GM04504 (cell line): ENCODE measurements at regions not wholly inside any gene's neighbourhood (a gene's known extent, or its start where the extent isn't known, plus 50 kb on each side); places are given as distances from the start of the nearest gene placed in this dataset.

Source experiments
- DNase-seq: peaks from one replicate; pipeline ENCODE4 v3.0.0-alpha.2; 2012; ENCODE audit warnings: low read depth

DNA sequence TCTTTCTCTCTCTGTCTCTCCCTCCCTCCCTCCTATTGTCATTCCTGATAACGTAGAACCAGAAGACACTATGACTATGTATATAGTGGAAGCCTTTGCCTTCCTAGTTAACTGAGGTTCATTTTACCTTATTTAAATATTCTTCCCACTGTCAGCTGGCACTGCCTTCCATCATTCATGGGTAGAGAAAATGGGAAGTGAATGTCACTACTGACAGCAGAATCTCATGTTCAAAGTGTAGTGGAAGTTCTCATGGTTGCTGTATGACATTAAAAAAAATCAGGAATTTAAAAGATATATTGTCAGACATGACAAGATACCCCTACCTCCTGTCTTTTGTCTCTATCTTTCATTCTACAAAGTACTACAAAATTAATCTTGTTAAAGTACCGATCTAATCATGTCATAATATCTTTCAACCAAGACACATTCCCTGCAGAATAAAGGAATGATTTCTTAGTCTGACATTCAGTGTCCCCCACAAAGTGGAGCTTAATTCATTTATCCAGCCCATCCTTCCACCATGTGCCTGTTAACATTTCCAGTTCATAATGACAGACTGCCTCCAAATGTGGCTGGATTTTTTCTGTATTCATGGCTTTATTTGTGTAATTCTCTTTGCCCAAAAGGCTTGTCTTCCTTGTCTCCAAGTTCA lies 250.1 kb upstream of the CDH20 start:
- DNase-seq, result no peak

DNA sequence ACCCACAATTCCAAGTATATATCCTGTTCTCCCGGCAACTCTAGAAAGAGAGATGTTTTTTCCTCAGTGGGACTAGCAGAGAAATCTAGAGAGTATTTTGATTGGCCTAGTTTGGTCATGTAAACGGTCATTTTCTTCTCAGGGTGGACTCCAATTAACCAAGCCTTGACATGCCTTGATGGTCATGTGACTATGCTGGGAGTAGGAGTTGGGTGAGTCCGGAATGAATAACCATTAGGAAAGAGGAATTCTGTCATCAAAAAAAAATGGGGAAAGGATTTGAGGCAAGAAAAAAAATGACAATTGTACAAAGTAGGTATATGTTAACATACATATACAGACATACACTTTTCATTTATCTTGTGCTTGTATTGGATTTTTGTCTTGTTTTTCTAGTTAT lies 248.2 kb upstream of the CDH20 start:
- no peak for DNase-seq

DNA sequence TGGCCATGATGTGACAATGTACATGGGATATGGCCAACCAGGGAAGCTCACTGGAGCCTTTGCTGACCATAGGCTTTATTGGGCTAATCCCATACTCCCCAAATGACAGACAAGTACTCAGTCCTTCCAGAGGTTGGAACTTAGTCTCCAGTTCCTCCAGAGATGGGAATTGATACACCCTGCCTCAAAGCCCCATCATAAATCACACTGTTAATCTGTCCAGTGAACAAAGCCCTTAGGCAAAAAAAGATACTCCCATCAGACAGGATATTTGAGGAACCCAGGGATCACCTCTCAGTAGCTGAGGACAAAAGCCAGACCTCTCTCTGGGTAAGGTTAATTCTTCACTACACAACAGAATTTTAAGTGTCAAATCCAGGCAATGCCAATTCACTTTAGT lies 247.5 kb upstream of the CDH20 start:
- DNase-seq, result no peak

DNA sequence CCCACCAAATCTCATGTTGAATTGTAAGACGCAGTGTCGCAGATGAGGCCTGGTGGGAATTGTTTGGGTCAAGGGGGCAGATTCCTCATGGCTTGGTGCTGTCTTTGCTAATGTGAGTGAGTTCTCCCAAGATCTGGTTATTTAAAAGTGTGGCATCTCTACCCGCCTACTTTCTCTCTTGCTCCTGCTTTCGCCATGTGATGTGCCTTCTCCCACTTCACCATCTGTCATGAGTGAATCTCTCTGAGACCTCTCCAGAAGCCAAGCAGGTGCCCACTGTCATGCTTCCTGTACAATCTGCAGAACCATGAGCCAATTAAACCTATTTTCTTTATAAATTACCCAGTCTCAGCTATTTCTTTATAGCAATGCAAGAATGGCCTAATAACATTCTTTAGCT lies 246.6 kb upstream of the CDH20 start:
- DNase-seq, result no peak

DNA sequence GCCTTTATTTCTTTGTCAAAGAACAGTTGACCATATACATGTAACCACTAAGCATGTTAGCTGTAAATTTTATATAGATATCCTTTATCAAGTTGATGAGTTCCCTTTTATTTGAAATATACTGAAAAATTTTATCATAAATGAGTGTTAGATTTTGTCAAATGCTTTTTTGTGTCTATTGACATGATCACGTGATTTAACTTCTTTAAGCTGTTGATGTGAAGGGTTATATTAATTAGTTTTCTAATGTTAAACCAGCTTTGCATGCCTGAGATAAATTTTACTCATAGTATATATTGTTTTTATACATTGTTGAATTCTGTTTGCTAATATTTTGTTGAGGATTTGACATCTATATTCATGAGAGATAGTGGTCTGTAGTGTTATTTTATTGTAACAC lies 241.9 kb upstream of the CDH20 start:
- no peak for DNase-seq

DNA sequence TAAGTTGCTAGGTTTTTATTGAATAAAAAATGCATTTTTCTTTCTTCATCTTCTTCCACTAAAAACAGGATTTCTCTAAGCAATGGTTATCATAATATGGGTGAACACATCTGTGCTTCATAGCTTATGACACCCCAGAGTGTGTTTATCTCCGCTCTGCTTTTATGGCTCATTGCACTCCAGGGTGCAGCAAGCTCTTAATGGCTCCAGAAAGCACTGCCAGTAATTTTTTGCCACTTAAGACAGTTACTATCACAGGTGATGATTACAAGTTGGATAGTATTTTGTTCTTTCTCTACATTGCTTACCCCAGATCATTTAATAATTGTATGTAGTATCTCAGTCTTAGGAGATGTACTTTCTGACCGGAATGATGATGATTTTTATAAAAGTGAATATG lies 239.3 kb upstream of the CDH20 start:
- DNase-seq, result no peak

DNA sequence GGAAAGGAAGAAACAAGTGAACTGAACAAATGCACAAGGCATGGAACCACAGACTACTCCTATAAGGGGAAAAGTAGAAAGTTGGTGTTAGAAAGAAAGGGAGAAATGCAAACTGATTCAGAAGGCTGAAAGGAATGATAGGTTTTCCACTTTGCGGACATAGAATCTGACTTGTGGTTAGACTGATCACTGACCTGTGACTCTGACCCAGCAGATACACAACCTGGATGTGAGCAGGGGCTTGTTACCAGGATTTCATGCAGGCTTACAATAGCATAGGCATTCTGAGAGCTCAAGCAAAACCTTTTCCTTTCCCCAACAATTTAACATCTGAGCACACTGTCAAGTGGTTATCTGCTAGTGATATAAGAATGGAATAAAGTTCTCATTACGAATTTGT lies 237.0 kb upstream of the CDH20 start:
- no peak for DNase-seq

DNA sequence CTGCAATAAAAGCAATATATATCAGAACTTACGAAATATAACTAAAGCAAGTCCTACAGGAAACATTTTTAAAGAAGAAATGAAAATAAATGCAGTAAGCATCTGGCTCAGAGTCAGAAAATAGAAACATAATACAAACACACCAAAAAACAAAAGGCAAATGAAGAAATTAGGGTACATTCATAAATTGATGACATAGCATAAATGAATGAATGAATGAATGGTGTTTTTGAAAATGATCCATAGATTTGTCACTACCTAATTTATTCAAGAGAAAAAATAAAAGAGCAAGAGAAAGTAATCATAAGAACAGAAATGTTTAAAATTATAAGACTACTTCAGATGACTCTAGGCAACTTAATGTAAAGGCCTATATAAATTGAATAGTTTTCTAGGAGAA lies 226.1 kb upstream of the CDH20 start:
- no peak for DNase-seq

DNA sequence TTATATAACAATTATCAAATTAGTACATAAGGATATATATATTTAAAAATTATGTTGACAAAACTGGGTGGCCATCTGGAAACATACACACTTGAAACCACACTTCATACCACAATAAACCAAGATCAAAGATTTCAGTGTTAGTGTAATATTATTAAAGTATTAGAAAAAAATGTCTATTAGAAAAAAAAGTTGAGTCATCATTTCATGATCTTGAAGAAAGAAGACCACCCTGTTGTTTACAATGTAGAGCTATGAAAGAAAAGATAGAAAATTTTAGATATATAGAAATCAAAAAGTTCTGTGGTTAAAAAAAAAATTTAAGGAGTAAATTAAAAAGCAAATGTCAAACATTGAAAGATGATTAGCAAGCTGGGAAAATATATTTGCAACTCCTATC lies 224.5 kb upstream of the CDH20 start:
- no peak for DNase-seq

DNA sequence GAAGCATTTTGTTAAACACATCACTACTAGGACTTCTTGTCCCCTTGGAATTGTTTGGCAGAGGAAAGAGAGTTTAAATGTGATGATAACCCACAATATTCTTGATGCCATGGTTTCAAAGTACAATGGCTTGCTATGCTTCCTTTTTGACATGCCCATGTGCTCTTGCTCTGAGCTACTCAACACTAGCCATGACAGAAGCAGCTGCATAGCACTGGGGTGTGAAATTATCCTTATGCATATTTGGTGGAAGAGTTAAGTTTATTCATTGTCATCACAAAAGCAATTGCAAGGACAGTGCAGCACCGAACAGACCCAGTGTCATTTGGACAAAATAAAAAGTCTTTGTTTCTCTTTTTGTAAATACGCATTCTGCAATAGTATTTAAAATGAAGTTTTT lies 209.9 kb upstream of the CDH20 start:
- DNase-seq, result no peak

DNA sequence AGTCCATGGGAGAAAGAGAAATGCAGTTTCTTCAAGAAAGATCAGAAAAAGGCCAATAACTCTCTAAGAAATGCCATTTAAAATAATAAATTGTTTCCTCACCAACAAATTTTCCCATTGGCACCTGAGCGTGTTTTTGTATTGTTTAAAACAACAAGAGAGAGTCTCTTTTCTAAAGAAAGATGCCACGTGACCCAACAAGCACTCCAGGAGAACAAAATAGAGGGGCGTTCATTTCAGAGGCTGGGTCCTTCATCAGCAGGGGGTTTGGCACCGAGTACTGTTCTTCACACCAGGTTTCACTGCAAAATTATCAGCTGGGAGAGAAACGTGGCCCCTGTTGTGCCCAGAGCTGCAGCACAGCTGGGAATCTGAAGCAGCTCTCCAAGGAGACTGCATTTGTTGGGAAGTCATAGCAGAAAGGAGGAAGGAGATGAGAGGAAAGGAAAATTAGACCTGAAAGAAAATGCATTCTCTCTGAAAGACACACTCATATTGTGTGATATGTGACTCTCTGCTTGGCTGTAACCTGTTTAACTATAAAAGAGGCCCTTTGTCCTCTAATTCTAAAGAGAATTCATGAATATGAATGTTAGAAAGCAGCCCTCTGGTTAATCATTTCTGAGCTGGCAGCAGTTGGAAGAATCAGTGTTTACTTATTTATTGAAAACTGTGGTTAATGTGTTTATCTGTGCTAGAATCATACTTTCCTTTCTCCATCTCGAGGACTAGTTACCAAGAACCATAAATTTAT lies 205.3 kb upstream of the CDH20 start:
- no peak for DNase-seq

DNA sequence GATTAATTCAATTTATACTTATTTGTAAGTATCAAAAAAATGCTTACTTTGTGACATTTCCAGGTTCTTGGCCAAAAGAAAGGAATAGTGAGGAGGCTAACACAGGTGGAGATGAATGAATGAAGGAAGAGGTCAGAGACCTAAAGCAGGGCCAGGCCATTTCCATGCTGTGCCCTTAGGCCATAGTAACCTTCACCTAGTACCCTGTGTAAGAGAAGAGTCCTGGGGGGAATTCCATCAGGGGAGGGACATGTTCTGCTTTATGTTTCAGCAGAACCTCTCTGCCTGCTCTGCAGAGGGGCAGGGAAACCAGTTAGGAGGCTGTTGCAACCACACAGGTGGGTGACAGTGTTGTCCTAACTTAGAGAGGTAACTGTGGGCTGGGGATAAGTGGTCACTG lies 204.2 kb upstream of the CDH20 start:
- DNase-seq, result no peak

DNA sequence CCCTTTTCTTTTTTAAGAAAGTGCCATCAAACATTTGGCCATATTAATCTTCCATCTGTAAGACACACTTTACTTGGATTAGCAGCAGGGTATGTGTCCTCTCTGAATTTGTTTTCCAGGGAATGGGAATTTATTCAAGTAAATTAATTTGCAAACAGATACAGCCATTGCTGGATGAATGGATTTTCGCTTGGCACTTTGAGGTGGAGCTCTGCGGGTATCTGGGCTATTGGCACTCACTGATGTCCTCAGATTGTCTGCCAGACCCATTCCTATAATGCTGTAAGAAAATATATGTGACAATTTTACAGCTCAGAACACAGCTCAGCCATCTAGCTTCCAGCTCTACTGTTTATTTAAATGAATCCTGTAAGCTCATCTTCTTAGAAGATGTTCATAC lies 201.2 kb upstream of the CDH20 start:
- no peak for DNase-seq

DNA sequence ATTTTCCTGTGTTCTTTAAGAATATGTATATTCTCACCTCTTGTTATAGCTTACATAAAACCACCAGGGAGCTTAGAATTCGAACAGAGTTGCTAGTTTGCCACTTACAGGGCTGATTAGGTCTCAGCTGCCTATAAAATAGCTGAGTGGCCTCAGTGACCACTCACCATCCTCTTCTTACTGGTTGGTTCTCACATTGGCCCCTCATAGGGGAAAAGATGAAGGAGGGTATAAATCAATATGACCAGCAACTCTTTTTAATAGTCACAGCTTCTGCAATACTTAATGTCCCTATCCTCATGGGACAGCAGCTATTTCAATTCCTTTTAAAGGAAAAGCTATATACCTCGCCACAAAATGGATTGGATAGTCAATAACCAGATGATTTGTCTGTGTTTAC lies 199.4 kb upstream of the CDH20 start:
- no peak for DNase-seq

DNA sequence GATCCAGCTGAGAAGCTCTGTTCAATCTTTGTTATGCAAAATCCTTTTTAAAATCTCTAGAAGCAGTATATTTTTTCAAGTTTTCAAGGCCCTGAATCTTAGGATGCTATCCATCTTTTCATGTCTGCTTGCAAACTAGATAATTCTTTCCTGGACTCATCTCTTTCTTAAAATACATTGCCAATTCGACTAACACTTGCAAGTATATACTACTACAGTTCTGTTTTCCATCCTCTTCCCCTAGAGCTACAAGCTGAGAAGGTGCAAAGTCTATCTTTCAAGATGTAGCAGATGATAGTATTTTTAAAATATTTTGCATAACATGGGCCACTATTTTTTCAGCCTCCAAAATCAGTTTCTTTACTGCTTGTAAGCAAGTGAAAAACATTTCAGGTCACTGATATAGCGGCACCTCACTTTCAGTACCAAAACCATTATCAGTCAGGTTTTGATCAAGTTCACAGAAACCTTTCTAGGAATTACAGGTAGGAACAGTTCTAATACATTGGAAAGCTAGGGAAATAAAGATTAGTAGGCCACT lies 196.4 kb upstream of the CDH20 start:
- no peak for DNase-seq

DNA sequence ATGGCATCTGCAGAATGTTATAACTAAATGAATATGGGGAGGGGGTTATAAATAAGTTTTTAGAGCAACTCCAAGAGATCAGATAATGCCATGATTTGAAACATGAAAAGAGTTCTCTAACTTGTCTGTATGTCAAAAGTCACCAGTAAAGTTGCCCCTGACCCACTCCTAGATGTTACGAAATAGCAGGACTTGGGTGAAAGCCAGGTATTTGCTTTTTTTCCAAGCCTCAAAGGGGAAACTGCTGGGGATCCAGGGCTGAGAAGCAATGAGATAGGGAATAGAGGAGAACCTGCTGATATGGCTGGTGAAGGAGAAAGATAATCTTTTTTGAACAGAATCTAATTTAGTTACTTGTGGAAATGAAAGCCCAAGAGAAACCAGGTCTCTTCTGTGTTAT lies 191.5 kb upstream of the CDH20 start:
- no peak for DNase-seq

DNA sequence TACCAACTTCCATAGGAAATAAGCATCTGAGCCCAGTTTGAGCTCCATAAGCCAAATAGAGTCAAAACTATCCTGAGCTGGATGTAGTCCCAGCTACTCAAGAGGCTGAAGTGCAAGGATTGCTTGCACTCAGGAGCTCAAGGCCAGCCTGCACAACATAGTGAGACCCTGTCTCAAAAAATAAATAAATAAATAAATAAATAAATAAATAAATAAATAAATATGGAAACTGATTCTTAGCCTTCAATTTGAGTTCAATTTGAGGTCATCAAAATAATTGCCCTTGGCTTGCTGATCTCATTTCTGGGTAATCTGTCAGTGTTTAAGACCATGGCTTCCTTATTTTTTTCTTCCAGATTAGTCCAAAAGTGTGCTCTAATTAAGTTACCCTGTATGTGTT lies 184.9 kb upstream of the CDH20 start:
- DNase-seq, result no peak

DNA sequence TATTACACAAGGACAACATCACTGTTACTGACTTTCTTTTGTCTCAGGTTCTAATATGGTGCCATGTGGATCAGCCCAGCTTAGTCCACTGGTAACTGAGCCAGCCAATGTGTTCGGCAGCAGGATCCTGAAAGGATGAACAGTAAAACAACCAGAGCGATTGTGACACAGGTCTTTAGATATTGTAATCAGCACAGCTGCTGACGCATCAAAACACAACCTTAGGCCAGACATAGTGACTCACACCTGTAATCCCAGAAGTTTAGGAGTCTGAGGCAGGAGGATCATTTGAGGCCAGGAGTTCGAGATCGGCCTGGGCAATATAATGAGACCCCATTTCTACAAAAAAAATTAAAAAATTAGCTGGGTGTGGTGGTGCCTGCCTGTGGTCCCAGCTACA lies 183.4 kb upstream of the CDH20 start:
- DNase-seq, result no peak

DNA sequence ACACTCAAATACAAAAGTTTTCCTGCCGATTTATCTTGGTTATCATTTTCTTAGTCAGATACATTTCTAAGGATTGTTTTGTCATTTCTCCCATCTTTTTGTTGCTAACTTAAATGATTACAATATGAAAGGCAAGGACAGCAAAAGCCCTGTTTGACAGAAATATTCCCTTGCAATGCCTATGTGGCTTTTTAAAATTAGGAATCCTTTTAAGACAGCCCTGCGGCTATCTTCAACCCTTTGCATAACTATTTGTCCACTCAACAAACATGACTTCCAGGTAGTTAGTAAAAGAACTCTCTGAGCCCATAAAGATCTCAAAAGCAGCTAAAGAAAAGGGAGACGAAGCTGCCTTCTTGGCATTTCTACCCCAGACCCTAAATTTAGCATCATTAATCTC lies 179.7 kb upstream of the CDH20 start:
- no peak for DNase-seq

DNA sequence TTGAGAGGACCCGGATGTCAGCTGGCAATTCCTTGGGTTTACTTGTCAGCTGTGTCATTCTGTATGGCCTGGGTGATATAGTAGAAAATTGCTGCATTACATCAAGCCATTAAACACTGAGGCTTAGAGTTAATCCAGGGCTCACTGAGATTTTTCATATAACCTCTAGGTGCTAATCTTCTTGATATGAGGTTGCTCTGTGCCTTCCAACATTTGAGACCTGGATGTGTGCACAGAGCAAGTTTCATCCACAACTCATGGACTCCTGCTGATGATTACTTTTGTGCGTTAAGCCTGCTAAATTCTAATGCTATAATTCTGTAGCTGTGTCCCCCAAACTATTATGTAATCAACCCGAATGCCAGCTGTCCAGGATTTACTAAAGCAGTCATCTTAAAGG lies 178.4 kb upstream of the CDH20 start:
- no peak for DNase-seq

DNA sequence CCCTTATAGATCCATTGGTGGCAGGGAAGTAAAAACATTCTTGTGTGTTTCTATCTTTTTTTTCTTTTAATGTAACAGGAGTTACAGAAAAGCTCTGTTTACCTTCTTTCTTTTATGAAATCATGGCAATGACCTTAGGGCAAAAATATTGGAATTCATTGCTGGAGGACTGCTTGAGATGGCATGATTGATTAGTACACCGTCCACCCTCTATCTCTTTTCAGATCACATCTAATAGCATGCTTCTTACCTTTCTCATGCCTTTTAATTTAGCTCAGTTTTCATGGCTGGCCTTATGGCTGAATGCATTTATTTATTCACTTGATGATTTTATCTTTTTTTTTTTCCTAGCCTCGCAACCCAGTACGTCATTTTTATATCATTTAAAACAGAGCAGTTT lies 177.6 kb upstream of the CDH20 start:
- no peak for DNase-seq

DNA sequence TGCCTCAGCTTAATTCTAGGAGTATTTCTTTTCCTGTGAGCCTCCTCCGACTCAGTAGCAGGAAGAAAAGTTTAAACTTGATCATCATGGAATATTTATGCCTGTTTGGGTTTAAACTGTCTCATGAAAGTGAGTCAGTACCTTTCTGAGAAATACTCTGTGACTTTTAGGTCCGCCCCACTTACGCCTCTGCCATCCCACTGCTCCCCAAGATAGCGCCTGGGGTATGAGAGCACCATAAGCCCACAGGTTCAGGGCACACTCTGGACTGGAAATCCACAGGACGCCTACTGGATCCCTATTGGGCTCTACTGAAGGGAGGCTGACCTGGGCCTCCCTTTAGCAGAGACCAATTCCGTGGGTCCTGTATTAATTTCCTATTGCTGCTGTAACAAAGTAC lies 175.8 kb upstream of the CDH20 start:
- DNase-seq, result no peak

DNA sequence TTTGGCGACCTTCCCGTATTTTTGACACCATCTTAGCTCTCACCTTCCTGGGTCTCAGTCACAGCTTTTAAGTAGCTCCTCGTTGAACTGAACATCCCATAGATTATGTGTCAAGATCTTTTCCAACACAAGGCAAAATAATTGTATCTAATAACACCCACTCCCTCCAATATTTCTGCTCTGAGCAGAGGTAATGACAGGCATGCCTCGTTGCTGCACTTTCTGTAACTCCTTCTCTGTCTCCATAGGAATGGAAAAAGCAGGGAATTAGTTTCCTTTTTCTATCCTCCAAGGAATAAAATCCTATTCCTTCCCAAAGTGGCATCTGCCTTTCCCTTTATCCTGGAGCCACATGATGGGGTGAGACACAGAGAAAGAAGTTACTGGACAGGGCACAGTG lies 174.0 kb upstream of the CDH20 start:
- DNase-seq, result no peak

DNA sequence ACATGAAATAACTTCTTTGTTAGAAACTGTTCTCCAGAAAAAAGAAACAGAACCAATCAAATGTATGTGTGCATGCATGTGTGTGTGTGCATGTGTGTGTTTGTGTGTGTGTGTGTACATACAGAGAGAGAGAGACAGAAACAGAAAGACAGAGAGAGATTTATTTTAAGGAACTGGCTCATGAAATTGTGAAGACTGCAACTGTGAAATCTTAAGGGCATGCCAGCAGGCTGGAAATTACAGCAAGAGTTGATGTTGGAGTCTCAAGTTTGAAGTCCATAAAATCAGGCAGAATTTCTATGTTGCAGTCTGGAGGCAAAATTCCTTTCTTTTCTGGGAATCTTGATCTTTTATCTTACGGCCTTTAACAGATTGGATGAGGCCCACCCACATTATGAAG lies 168.9 kb upstream of the CDH20 start:
- no peak for DNase-seq
